Kidney (tissue), 13 donors: ENCODE measurements at regions not wholly inside any gene's neighbourhood (a gene's known extent, or its start where the extent isn't known, plus 50 kb on each side); places are given as distances from the start of the nearest gene placed in this dataset.

ENCODE experiments used
- DNase-seq, 5 donors: peaks; one replicate each; pipeline ENCODE4 v3.0.0-alpha.2; 2013 to 2020
- FAIRE-seq: peaks from 2 replicates; lab custom pipeline; 2012; peaks lifted over from hg19 to GRCh38; lab: Jason Lieb, UNC
- H3K27ac ChIP-seq, 2 donors: one replicate each; pipeline ENCODE4 v1.7.0; 2013; ENCODE audit warnings: low read depth in 2 of 2, low read length in 2 of 2, inconsistent platforms in 1 of 2
- H3K27me3 ChIP-seq: one replicate; pipeline ENCODE4 v1.7.1; 2013; ENCODE audit warnings: low read length, inconsistent platforms; ENCODE audit not compliant: control insufficient read depth, insufficient read depth
- H3K36me3 ChIP-seq, 3 donors: one replicate each; pipeline versions ENCODE4 v1.7.0 to v1.7.1; 2013; ENCODE audit warnings: low read length in 3 of 3, control low read depth in 1 of 3, inconsistent platforms in 1 of 3; ENCODE audit not compliant: insufficient read depth in 3 of 3, control insufficient read depth in 2 of 3
- H3K4me1 ChIP-seq, 3 donors: one replicate each; pipeline versions ENCODE4 v1.7.0 to v1.7.1; 2013; ENCODE audit warnings: low read length in 3 of 3, inconsistent platforms in 1 of 3, low read depth in 1 of 3; ENCODE audit not compliant: control insufficient read depth in 2 of 3, insufficient read depth in 2 of 3
- H3K4me3 ChIP-seq, 3 donors: one replicate each; pipeline versions ENCODE4 v1.7.0 to v1.8.1; 2013; ENCODE audit warnings: low read length in 3 of 3, control low read depth in 1 of 3, inconsistent platforms in 1 of 3
- H3K9ac ChIP-seq, 3 donors: one replicate each; pipeline versions ENCODE4 v1.7.0 to v1.7.1; 2013; ENCODE audit warnings: low read length in 3 of 3, control low read depth in 1 of 3, inconsistent platforms in 1 of 3
- H3K9me3 ChIP-seq, 3 donors: one replicate each; pipeline versions ENCODE4 v1.7.0 to v1.7.1; 2013; ENCODE audit warnings: low read length in 3 of 3, control low read depth in 1 of 3, inconsistent platforms in 1 of 3; ENCODE audit not compliant: control insufficient read depth in 2 of 3, insufficient read depth in 1 of 3
- CTCF ChIP-seq: IDR thresholded peaks from 3 replicates; pipeline ENCODE4 v1.5.1; 2012; ENCODE audit warnings: mild to moderate bottlenecking, moderate library complexity, borderline replicate concordance; ENCODE audit not compliant: insufficient read depth; ENCODE audit errors: extremely low read depth
- intact Hi-C: fragments of 100-400 bp; cut with DNase I; formaldehyde crosslinking; loops from one replicate; pipeline ENCODE4 v1.11.1; 2022
- donor health status: control.
- donor health status: control.
- donor health status: control.
- donor health status: control.
- donor health status: control.
- donor health status: DM: yes; HTN: yes; CAD: no.
- donor health status: Normal renal cell carcinoma (clear cell type).

- no peaks in the 10 kb centered on the region for H3K36me3 ChIP-seq
- no peaks in the 10 kb centered on the region for H3K27me3 ChIP-seq
- intact Hi-C loops: no loop called here
- no peaks in the 10 kb centered on the region for H3K9me3 ChIP-seq
- no peak for TF ChIP-seq CTCF
- no peak for FAIRE-seq
- no peak overlapping the region for H3K27ac ChIP-seq
- no peaks in the 10 kb centered on the region for H3K4me1 ChIP-seq
- H3K4me3 ChIP-seq: no peak overlapping the region
- no peak overlapping the region for H3K9ac ChIP-seq
- DNase-seq: no peak
These were observed 123.7 kb upstream of the ATP2B1 start for GRCh38 chr12:89832336-89832735.

GRCh38 chr12:89831310-89832095, 122.9 kb upstream of the ATP2B1 start:
- H3K9me3 ChIP-seq: no peaks in the 10 kb centered on the region
- TF ChIP-seq CTCF: no peak
- H3K4me1 ChIP-seq: no peaks in the 10 kb centered on the region
- no peaks in the 10 kb centered on the region for H3K36me3 ChIP-seq
- intact Hi-C loops: no loop called here
- no peak overlapping the region for H3K4me3 ChIP-seq
- H3K27me3 ChIP-seq: no peaks in the 10 kb centered on the region
- no peak overlapping the region for H3K9ac ChIP-seq
- FAIRE-seq (no peak), DNase-seq (peak in 2 of 5 donors; percentile 40 to 49)
- no peak overlapping the region for H3K27ac ChIP-seq

GRCh38 chr12:89829434-89829975, 120.9 kb upstream of the ATP2B1 start:
- Histone ChIP-seq H3K36me3 (no peaks in the 10 kb centered on the region), H3K9ac (no peak overlapping the region), H3K4me3 (no peak overlapping the region), H3K27me3 (no peaks in the 10 kb centered on the region), H3K9me3 (no peaks in the 10 kb centered on the region), H3K4me1 (no peaks in the 10 kb centered on the region), H3K27ac (no peak overlapping the region)
- no peak for TF ChIP-seq CTCF
- DNase-seq (no peak), FAIRE-seq (no peak)
- intact Hi-C loops: no loop called here
